Fibroblast of villous mesenchyme (primary cell): ENCODE measurements at regions not wholly inside any gene's neighbourhood (a gene's known extent, or its start where the extent isn't known, plus 50 kb on each side); places are given as distances from the start of the nearest gene placed in this dataset.
A peak's percentile ranks its signal among the peaks of the same experiment; 100 is the strongest.

Experiments used
- DNase-seq: peaks from one replicate; pipeline ENCODE4 v3.0.0-alpha.2; 2010; ENCODE audit warnings: low read depth
- H3K4me3 ChIP-seq: 2 replicates; pipeline ENCODE4 v1.5.1; 2011; ENCODE audit warnings: low read depth, mild to moderate bottlenecking, low read length
- CTCF ChIP-seq: IDR thresholded peaks from 2 replicates; pipeline ENCODE4 v1.5.1; 2012; ENCODE audit warnings: low read depth, mild to moderate bottlenecking, low read length; ENCODE audit not compliant: insufficient read depth

DNA sequence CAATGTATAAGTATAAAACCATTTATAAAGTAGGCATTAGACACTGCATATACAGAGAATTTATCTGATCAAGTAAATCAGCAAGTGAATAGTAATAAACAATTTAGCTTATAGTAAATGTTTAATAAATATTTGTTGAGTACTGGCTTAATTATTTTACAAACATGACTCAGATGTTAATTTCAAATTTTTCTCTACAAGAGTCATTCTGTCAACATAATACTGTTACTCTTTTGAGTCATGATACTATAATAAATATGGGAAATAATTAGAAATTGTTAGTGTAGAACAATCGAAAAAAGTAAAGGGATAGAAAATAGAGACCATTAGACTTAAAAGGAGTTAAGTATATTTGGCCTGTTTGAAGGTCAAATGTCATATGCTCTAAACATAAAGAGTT lies 133.6 kb upstream of the MC4R start:
- no peak for TF ChIP-seq CTCF
- H3K4me3 ChIP-seq = no peak overlapping the region
- DNase-seq = no peak

DNA sequence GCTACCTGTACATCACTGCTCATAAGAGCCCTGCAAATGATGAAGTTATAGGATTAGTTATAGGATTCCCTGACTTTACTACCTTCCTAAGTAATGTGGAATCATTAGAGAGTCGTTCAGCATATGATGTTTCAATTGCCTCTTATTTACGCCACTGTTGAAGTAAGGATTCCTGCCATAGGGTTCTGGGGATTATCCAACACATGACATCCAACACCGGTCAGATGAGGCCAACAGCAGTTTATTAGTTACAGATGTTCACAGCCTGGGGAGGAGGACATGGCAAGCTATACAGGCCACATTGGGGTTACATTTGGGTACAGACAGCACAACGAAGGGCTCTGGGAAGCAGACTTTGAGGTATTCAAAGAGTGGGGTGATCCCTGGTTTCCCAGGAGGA lies 134.1 kb upstream of the MC4R start:
- H3K4me3 ChIP-seq = no peak overlapping the region
- TF ChIP-seq CTCF = no peak
- DNase-seq = peak; percentile 18

DNA sequence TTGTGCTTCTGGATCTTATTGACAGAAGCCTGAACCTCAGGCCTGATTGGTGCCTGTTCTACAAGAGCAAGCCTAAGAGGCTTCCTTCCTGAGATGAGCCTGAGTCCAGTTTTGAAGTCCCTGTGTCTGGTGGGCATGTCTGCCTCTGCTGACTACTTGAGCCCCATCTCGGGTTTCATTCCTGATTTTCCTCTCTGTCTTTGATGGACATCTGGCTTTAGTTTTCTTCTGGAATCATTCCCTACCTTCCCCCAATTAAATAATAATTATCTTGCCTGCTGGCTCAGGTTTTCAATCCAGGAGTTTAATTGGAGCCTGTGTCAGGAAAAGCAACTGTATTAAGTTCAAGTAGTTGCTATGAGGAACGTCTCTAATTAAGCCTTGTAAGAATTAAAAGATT lies 135.5 kb upstream of the MC4R start:
- DNase-seq = no peak
- no peak overlapping the region for H3K4me3 ChIP-seq
- TF ChIP-seq CTCF = no peak

DNA sequence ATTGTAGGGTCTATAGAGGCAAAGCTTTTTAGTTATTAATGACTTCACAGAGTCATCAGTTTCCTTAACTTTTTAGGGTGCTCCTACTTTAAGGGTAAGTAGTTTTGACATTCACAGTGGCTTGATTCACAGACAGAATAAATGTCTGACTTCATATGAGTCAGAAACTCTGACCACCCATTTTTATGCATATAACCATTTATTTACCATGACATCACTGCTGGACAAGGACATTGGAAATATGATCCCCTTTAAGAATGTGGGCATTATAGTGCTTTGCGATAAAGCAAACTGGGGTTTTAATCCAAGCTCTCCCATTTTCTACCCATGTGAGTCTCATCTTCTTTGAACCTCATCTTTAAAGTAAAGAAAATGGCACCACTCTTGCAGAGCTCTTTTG lies 162.0 kb upstream of the MC4R start:
- DNase-seq = no peak
- no peak for TF ChIP-seq CTCF
- no peak overlapping the region for H3K4me3 ChIP-seq

GRCh38 chr18:60537074-60537473 lies 164.5 kb upstream of the MC4R start:
- no peak overlapping the region for H3K4me3 ChIP-seq
- no peak for DNase-seq
- TF ChIP-seq CTCF = no peak

DNA sequence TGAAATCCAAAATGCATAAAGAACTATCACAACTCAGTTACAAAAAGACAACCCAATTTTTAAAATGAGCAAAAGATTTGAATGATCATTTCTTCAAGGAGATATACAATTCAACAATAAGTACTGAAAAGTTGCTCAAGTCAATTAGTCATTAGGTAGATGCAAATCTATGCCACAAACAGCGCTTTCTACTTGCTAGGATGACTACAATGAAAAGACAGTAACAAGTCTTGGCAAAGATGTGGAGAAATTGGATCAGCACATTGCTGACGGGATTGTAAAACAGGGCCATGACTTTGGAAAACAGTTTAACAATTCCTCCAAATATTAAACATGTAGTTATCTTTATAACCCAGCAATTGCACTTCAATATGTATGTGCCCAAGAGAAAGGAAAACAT lies 166.3 kb upstream of the MC4R start:
- no peak for TF ChIP-seq CTCF
- DNase-seq = no peak
- no peak overlapping the region for H3K4me3 ChIP-seq

GRCh38 chr18:60541661-60542060 lies 169.1 kb upstream of the MC4R start:
- H3K4me3 ChIP-seq = no peak overlapping the region
- no peak for TF ChIP-seq CTCF
- DNase-seq = no peak
